Amniotic stem cell (primary cell): ENCODE measurements at regions not wholly inside any gene's neighbourhood (a gene's known extent, or its start where the extent isn't known, plus 50 kb on each side); places are given as distances from the start of the nearest gene placed in this dataset.

ENCODE experiments used
- DNase-seq: peaks from one replicate; lab custom pipeline; 2025; lab: John Stamatoyannopoulos, UW

GRCh38 chr12:18899678-18900317, 161.9 kb downstream of the CAPZA3 start:
- DNase-seq = no peak

- no peak for DNase-seq
Measured at GRCh38 chr12:18905134-18905533, 167.2 kb downstream of the CAPZA3 start.

GRCh38 chr12:18906395-18906794, 168.5 kb downstream of the CAPZA3 start:
- no peak for DNase-seq

GRCh38 chr12:18907127-18907526, 169.2 kb downstream of the CAPZA3 start:
- no peak for DNase-seq

GRCh38 chr12:18907728-18908127, 169.8 kb downstream of the CAPZA3 start:
- no peak for DNase-seq

- no peak for DNase-seq
Measured at GRCh38 chr12:18908191-18908590, 170.3 kb downstream of the CAPZA3 start.

- DNase-seq = no peak
Measured at GRCh38 chr12:18919871-18920511, 182.1 kb downstream of the CAPZA3 start.

GRCh38 chr12:18922851-18923250, 184.9 kb downstream of the CAPZA3 start:
- no peak for DNase-seq

- DNase-seq = no peak
Measured at GRCh38 chr12:18923721-18924120, 185.8 kb downstream of the CAPZA3 start.

- no peak for DNase-seq
Measured at GRCh38 chr12:18926188-18926587, 188.3 kb downstream of the CAPZA3 start.

- DNase-seq = no peak
Measured at GRCh38 chr12:18932211-18932610, 194.3 kb downstream of the CAPZA3 start.

- DNase-seq = no peak
Measured at GRCh38 chr12:18932715-18933114, 194.8 kb downstream of the CAPZA3 start.

GRCh38 chr12:18935371-18935965, 194.1 kb upstream of the PLEKHA5 start:
- DNase-seq = no peak

- DNase-seq = no peak
Measured at GRCh38 chr12:18939051-18939450, 190.5 kb upstream of the PLEKHA5 start.

- DNase-seq = no peak
Measured at GRCh38 chr12:18942669-18943068, 186.9 kb upstream of the PLEKHA5 start.

- DNase-seq = no peak
Measured at GRCh38 chr12:18943200-18943599, 186.3 kb upstream of the PLEKHA5 start.

GRCh38 chr12:18946106-18946505, 183.4 kb upstream of the PLEKHA5 start:
- DNase-seq = no peak

- no peak for DNase-seq
Measured at GRCh38 chr12:18951218-18951617, 178.3 kb upstream of the PLEKHA5 start.

GRCh38 chr12:18953505-18953904, 176.0 kb upstream of the PLEKHA5 start:
- no peak for DNase-seq

- DNase-seq = no peak
Measured at GRCh38 chr12:18955594-18955993, 173.9 kb upstream of the PLEKHA5 start.

- DNase-seq = no peak
Measured at GRCh38 chr12:18965203-18965602, 164.3 kb upstream of the PLEKHA5 start.

GRCh38 chr12:18966954-18967353, 162.6 kb upstream of the PLEKHA5 start:
- DNase-seq = no peak

- DNase-seq = no peak
Measured at GRCh38 chr12:18967814-18968213, 161.7 kb upstream of the PLEKHA5 start.

- DNase-seq = no peak
Measured at GRCh38 chr12:18969512-18969911, 160.0 kb upstream of the PLEKHA5 start.
